ENCODE measurements at regions not wholly inside any gene's neighbourhood (a gene's known extent, or its start where the extent isn't known, plus 50 kb on each side); places are given as distances from the start of the nearest gene placed in this dataset.
"Not testable (repeated sequence)": the region's sequence is repeated elsewhere in the genome, so short reads cannot be mapped to it uniquely, and the experiment has no call there.

DNA sequence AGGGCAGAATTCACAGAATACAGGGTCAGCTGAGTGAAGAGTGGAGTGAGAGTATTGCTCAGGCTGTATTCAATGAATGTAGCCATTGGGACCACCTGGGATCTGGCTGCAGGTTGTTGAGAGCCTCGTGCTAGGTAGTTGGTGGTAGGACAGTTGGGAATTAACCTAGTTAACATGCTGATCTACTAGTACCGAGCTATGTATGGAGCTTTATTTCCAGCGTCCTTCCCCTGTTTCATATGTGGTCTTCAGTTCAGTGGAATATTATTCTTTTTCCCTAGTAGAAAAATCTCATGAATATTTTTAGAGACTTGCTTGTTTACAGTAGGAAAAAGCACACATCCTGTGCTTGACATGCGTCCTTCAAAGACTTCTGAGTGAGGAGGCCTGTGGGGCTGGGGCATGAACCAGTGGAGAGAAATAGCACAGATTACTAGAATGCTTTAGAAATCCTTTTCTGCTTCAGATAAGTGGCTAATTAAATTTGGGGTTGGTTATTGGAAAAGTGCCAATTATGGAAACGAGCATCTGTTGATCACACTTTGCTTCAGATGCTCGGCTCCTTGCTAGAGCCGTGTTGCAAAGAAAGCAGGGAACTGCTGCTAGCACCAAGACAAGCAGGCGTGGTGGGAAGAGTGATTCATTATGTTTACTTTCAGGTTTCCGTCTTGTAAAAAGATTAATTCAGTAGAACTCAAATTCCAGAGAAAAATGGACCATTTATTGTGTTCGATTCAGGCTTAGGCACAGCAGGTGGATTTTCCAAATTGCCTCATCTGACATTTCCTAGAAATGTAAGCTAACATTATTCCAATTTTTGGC, 53.6 kb downstream of the ARF6 start:
- peak; percentile 36 for DNase-seq

DNA sequence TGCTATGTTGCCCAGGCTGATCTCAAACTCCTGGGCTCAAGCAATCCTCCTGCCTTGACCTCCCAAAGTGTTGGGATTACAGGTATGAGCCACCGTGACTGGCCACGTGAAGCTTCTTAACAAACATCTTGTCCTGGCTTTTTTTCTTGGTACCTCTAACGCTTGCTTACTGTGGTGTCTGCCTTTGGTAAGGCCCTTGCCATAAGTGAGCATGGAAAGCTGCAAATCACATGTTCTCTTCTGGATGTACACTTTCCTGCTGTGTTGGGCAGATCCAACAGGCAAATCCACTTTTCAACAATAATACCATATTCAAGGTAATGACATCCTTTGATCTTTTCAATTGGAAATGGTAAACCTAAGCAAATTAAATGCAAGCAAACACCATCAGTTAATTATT, 54.6 kb downstream of the ARF6 start:
- no peak for DNase-seq

- DNase-seq = no peak
Measured at GRCh38 chr14:49950275-49951228, 57.7 kb downstream of the ARF6 start.

GRCh38 chr14:49951229-49951607, 58.3 kb downstream of the ARF6 start:
- no peak for DNase-seq

- no peak for DNase-seq
Measured at GRCh38 chr14:49951691-49952345, 58.9 kb downstream of the ARF6 start.

DNA sequence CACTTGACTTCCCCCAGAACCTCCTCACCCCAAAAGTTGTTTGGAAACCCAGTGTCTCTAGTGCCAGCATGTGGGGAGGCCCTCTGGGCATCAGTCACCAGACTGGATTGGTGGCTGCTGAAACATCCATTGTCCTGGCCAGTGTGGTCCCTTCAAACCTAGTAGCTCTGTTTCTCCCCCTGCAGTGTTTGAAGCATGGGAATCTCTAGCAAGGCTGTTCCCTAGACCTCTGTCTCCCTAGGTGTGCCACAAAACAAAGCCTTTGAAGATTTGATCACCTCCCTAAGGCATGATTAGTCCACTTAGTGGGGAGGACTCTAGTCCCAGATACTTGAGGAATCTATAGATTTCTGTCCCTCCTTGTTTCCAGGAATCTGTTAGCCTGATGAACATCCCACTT, 60.3 kb downstream of the ARF6 start:
- no peak for DNase-seq

GRCh38 chr14:49954171-49954631, 61.3 kb downstream of the ARF6 start:
- no peak for DNase-seq

GRCh38 chr14:49955024-49955423, 62.1 kb downstream of the ARF6 start:
- DNase-seq = no peak

- no peak for DNase-seq
Measured at GRCh38 chr14:49957089-49957852, 64.4 kb downstream of the ARF6 start.

GRCh38 chr14:49959822-49960408, 67.0 kb downstream of the ARF6 start:
- peak; percentile 19 for DNase-seq

- no peak for DNase-seq
Measured at GRCh38 chr14:49960453-49960852, 67.6 kb downstream of the ARF6 start.

DNA sequence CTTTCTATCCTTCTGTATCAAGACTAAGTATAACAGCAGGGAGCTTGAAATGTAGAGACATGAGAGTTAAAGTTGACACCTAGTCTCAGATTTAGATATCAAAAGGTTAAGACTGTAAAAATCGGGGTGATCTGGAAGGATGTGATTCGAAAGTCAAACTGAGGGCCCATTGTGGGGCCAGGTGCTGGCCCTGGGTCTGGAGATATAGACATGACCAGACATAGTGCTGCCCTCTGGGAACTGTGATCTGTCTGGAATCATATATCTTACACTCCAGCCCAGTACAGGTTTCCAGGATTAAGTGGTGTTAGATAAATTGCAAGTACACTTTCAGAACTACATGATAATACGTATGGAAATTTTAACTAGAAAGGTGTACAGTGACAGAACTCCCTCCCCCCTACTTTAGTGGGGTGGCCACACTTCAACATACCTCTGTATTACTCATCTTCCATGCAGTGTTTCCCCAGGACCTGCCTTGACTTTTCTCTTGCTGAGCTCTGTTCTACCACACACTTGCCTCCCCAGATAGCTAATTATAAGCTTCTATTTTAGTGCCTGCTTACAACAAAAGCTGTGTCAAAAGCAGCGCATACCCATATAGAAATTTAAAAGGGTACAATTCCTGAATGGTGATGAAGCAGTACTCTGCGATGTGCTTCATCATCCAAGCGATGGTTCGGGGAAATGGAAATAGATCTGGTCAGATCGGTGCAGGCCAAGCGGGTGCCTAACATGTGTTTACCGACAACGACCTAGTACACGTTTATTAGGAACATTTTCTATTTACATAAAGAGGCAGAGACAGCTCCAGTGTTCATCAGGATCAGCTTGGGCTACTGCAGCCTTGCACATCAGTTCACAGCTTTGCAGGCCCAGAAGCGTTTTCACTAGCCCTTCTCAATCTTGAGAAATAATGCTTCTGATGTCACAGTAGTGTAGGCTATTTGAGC, 68.7 kb downstream of the ARF6 start:
- no peak for DNase-seq

- DNase-seq = no peak
Measured at GRCh38 chr14:49962621-49963020, 69.7 kb downstream of the ARF6 start.

DNA sequence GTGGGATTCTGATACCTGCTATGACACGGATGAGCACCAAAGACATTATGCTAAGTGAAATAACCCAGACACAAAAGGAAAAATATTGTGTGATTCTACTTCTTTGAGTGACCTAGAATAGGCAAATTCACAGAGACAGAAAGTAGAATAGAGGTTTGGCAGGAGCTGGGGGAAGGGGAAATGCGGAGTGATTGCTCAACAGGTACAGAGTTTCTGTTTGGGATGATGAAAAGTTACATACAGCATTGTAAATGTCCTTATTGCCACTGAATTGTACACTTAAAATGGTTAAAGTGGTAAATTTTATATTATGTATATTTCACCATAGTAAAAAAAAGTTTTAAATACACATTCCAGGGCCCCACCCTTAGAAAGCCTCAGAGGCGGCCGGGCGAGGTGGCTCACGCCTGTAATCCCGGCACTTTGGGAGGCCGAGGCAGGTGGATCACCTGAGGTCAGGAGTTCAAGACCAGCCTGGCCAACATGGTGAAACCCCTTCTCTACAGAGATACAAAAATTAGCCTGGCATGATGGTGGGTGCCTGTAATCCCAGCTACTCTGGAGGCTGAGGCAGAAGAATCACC, 72.3 kb downstream of the ARF6 start:
- DNase-seq = not testable (repeated sequence)

DNA sequence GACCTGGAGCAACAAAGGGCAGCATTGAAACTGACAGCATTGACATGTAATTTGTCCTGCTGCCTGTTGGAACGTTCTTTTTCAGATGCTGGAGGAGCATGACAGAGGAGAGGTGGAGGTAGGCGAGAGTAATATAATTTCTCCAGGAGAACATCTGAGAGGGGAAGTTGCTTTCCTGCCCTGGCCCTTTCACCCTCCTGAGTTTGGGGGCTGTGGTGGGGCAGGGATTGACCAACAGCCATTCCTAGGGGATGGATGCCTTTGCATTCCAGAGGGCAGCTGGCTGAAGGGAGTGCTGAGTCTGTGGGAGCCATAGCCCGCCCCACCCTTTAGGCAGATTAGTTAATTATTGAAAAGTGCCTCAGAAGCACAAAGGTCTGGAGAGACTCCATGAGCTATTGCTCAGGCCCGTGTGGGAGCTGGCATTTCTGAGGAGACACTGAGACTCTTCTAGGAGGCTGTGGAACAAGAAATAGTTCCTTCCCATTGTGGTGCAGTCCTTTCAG, 73.5 kb downstream of the ARF6 start:
- no peak for DNase-seq

DNA sequence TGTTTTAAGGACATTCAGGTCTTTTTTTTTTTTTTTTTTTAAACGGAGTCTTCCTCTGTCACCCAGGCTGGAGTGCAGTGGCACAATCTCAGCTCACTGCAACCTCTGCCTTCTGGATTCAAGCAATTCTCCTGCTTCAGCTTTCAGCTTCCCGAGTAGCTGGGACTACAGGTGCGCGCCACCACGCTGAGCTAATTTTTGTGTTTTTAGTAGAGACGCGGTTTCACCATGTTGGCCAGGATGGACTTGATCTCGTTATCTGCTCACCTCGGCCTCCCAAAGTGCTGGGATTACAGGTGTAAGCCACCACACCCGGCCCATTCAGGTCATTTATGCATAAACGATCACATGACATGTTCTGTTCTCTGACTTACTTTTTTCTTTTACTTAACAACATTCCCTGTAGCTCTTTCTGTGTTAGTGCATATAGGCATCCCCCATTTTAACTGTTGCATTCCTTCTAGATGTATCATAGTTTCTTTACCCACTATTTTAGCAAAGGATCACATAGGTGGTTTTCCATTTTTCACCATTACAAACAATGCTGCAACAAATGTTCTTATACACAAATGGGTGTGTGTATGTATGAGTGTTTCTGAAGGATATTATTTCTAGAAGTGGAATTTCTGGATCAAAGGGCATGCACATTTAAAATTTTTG, 74.2 kb downstream of the ARF6 start:
- DNase-seq = no peak

GRCh38 chr14:49969961-49970360, 77.1 kb downstream of the ARF6 start:
- DNase-seq = no peak

DNA sequence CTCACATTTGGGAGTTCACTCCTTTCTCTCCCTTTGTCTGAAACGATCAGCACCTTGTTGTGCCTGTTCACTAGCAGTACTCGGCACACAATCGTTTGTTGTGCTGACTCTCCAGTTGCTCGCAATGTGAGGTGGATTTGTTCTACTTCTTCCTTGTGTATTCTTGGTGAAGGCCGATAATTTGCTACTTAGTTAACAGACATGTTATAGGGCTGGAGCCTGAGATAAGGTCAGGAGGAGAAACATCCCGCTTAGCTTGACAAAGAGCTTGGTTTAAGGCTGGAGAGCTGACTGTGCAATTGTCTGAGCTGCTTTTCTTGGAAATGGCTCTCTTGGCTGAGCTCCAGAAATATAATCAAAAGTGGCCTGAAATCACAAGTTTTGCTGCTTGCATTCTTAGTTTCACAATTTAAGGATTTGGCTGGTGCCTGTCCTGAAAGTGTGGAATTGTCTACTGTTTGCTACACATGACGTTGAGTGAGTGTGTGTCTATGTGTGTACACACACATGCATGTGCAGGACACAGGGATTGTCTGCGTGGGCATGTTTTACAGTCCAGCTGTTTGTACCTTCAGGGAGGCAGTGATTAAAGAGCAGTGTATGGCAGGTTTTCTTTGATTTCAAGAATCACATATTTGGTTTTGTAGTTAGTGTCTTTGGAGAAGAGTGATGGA, 77.7 kb downstream of the ARF6 start:
- DNase-seq = no peak

All from CD4-positive, alpha-beta T cell treated with Interleukin-12 subunit alpha and Interleukin-12 subunit beta, for 1 hour (primary cell).